ENCODE measurements at regions not wholly inside any gene's neighbourhood (a gene's known extent, or its start where the extent isn't known, plus 50 kb on each side); places are given as distances from the start of the nearest gene placed in this dataset.

- no peaks in the 10 kb centered on the region for H3K36me3 ChIP-seq (ENCODE audit: control insufficient read depth, insufficient read depth, low read length)
- no peak overlapping the region for H3K9ac ChIP-seq (ENCODE audit: insufficient read depth, low read length)
- peaks cover 2% of the 10 kb centered on the region for H3K4me1 ChIP-seq (ENCODE audit: control insufficient read depth, extremely low read depth, insufficient read depth, low read length)
- peak overlapping the region; percentile 43 for H2AFZ ChIP-seq (ENCODE audit: low read length)
- no peaks in the 10 kb centered on the region for H3K79me2 ChIP-seq (ENCODE audit: control insufficient read depth, insufficient read depth, low read length)
- H3K27ac ChIP-seq (ENCODE audit: insufficient read depth, low read length), result no peak overlapping the region
- H3K27me3 ChIP-seq (ENCODE audit: control insufficient read depth, insufficient read depth, low read length), result no peaks in the 10 kb centered on the region
- TF ChIP-seq EZH2 (IDR thresholded peaks at IDR 0.05; ENCODE audit: low read length, missing control alignments) (no peak), CTCF (conservative IDR thresholded peaks at IDR 0.05 in 1 of 2, IDR thresholded peaks at IDR 0.05 in 1 of 2; ENCODE audit: low read depth in 1 of 2, low read length in 2 of 2) (no peak)
- H3K4me3 ChIP-seq (replicated peaks in 1 of 4; ENCODE audit: control extremely low read depth in 1 of 4, insufficient read depth in 1 of 4, low read depth in 3 of 4, low read length in 4 of 4), result peak overlapping the region in 3 of 4 experiments; percentile 8 to 31 (median 23)
- peak overlapping the region; percentile 83 for H3K4me2 ChIP-seq (ENCODE audit: extremely low read depth, insufficient read depth, low read length)
- no peaks in the 10 kb centered on the region for H3K9me3 ChIP-seq (ENCODE audit: control insufficient read depth, insufficient read depth, low read depth, low read length)
- peak; percentile 46 to 51 for DNase-seq (ENCODE audit: low read depth in 2 of 2)
- no peaks in the 10 kb centered on the region for H4K20me1 ChIP-seq (ENCODE audit: control insufficient read depth, extremely low read depth, insufficient read depth, low read length)
Measured at GRCh38 chr7:17131060-17131345, 167.4 kb upstream of the AHR start.

GRCh38 chr7:17131983-17132655 lies 166.3 kb upstream of the AHR start:
- Histone ChIP-seq H3K9me3 (ENCODE audit: control insufficient read depth, insufficient read depth, low read depth, low read length) (no peaks in the 10 kb centered on the region), H3K4me2 (ENCODE audit: extremely low read depth, insufficient read depth, low read length) (no peak overlapping the region), H3K79me2 (ENCODE audit: control insufficient read depth, insufficient read depth, low read length) (no peaks in the 10 kb centered on the region), H4K20me1 (ENCODE audit: control insufficient read depth, extremely low read depth, insufficient read depth, low read length) (no peaks in the 10 kb centered on the region), H3K27ac (ENCODE audit: insufficient read depth, low read length) (no peak overlapping the region), H3K27me3 (ENCODE audit: control insufficient read depth, insufficient read depth, low read length) (no peaks in the 10 kb centered on the region), H3K36me3 (ENCODE audit: control insufficient read depth, insufficient read depth, low read length) (no peaks in the 10 kb centered on the region), H3K9ac (ENCODE audit: insufficient read depth, low read length) (no peak overlapping the region), H3K4me1 (ENCODE audit: control insufficient read depth, extremely low read depth, insufficient read depth, low read length) (peaks cover 2% of the 10 kb centered on the region), H2AFZ (ENCODE audit: low read length) (no peak overlapping the region), H3K4me3 (replicated peaks in 1 of 4; ENCODE audit: control extremely low read depth in 1 of 4, insufficient read depth in 1 of 4, low read depth in 3 of 4, low read length in 4 of 4) (no peak overlapping the region)
- no peak for DNase-seq (ENCODE audit: low read depth in 2 of 2)
- no peak for TF ChIP-seq CTCF (conservative IDR thresholded peaks at IDR 0.05 in 1 of 2, IDR thresholded peaks at IDR 0.05 in 1 of 2; ENCODE audit: low read depth in 1 of 2, low read length in 2 of 2)
- TF ChIP-seq EZH2 (IDR thresholded peaks at IDR 0.05; ENCODE audit: low read length, missing control alignments), result no peak

GRCh38 chr7:17132726-17133125 lies 165.7 kb upstream of the AHR start:
- H3K79me2 ChIP-seq (ENCODE audit: control insufficient read depth, insufficient read depth, low read length), result no peaks in the 10 kb centered on the region
- no peaks in the 10 kb centered on the region for H3K9me3 ChIP-seq (ENCODE audit: control insufficient read depth, insufficient read depth, low read depth, low read length)
- no peaks in the 10 kb centered on the region for H3K27me3 ChIP-seq (ENCODE audit: control insufficient read depth, insufficient read depth, low read length)
- DNase-seq (ENCODE audit: low read depth in 2 of 2), result peak in 1 of 2 donors; percentile 39
- no peaks in the 10 kb centered on the region for H3K36me3 ChIP-seq (ENCODE audit: control insufficient read depth, insufficient read depth, low read length)
- H3K27ac ChIP-seq (ENCODE audit: insufficient read depth, low read length), result no peak overlapping the region
- H3K4me3 ChIP-seq (replicated peaks in 1 of 4; ENCODE audit: control extremely low read depth in 1 of 4, insufficient read depth in 1 of 4, low read depth in 3 of 4, low read length in 4 of 4), result no peak overlapping the region
- no peaks in the 10 kb centered on the region for H4K20me1 ChIP-seq (ENCODE audit: control insufficient read depth, extremely low read depth, insufficient read depth, low read length)
- no peak overlapping the region for H2AFZ ChIP-seq (ENCODE audit: low read length)
- no peak overlapping the region for H3K9ac ChIP-seq (ENCODE audit: insufficient read depth, low read length)
- H3K4me2 ChIP-seq (ENCODE audit: extremely low read depth, insufficient read depth, low read length), result no peak overlapping the region
- H3K4me1 ChIP-seq (ENCODE audit: control insufficient read depth, extremely low read depth, insufficient read depth, low read length), result peaks cover 2% of the 10 kb centered on the region
- TF ChIP-seq CTCF (conservative IDR thresholded peaks at IDR 0.05 in 1 of 2, IDR thresholded peaks at IDR 0.05 in 1 of 2; ENCODE audit: low read depth in 1 of 2, low read length in 2 of 2) (no peak), EZH2 (IDR thresholded peaks at IDR 0.05; ENCODE audit: low read length, missing control alignments) (no peak)

Data from fibroblast of lung (primary cell).